GM19238 (cell line): ENCODE measurements at regions not wholly inside any gene's neighbourhood (a gene's known extent, or its start where the extent isn't known, plus 50 kb on each side); places are given as distances from the start of the nearest gene placed in this dataset.
"Not testable (repeated sequence)": the region's sequence is repeated elsewhere in the genome, so short reads cannot be mapped to it uniquely, and the experiment has no call there.

Source experiments
- DNase-seq: peaks from one replicate; pipeline ENCODE4 v3.0.0; 2011; ENCODE audit warnings: low spot score; ENCODE audit not compliant: insufficient read length

DNA sequence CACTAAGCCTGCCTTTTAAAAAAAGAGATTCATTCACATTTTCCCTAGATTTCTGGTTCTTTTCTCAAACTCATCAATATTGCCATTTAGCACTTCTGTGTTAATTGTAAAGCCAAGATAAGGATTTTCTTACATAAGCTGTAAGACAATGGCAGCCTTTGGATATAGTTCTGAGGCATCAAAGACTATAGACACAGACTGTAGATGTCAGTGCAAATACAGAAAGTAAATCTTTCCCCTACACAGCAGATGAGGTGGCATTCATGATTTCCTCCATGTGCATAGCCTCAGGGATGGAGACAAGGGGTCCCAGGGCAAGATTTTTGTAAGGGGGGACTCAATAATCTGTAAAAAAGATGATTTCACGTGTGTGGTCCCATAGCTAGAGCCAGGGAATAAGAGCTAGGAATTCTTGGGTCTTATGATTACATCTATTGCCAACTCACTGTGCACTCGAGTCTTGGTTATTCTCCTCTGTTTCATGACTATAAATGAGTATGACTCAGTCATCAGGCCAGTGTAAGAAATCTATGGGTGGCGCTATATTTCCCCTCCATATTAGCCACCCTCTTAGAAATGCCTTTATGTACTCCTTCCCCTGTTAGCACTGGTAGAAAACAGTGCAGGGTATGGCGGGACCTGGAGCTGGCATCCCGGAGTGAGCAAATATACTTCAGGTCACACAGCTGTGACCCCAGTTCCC is 207.5 kb downstream of the EXOC5 start:
- DNase-seq: no peak

DNA sequence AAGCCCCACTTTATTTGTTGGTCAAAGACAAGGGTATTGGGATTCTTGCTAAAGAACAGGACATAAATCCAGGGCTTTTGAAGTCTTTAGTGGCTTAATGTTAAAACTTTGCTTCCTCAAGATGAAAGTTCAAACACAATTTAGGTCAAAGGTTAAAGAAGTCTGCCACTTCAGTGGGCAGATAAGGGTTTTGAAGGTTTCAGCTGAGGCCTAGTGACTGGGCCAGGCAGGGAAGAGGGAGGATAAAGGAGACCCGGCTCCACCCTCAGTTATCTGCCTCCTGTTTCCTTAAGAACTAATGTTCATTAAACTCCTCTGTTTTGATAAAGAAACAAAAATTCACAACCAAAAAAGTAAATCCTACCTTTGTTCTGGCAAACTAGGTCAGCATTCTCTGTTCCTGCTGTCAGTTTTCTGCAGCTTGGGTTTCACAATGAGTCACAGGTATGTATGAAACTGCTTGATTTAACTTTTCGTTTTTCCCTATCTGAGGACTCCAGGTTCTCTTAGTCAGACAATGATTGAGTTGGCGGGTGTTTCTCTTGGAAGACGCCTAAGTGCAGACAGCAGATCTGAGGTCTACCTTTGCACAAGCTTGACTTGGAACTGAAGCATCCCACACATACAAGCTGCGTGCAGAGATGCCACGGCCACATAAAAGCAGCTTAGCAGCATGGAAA is 208.3 kb downstream of the EXOC5 start:
- DNase-seq: peak; percentile 38

DNA sequence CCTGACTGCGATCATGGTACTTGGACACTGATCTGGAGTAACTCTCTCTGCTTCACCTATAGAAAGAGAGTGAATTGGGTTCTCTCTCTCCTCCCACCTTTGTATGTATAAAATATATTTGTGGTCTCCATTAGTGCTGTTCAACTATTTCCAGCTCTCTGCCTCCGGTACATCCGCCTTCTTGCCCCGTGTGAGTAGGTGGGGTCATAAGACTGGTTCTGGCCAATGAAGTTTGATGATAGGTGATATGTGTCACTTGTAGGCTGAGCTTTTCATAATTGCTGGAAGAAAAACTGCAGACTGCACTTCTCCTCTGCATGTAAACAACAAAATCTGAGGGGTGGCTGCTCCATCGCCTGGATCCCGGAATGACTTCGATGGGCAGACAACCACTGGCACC is 210.4 kb downstream of the EXOC5 start:
- DNase-seq: no peak

DNA sequence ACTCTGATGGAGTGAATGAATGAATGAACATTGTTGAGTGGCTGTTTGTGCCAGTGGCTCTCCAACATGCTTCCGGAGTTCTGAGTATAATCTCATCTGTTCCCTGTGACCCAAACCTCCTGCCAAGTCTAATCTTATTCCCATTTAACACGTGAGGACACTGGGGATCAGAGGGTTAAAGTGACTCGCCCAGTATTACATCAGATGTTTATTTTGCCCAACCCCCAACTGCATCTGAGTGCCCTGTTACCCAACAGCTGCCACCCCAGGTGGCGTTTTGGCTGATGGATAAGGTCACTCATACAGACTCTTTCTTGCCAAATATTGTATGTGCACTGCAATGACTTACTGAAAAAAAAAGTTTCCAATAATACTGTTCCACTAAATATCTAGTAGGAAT is 210.9 kb downstream of the EXOC5 start:
- DNase-seq: no peak

DNA sequence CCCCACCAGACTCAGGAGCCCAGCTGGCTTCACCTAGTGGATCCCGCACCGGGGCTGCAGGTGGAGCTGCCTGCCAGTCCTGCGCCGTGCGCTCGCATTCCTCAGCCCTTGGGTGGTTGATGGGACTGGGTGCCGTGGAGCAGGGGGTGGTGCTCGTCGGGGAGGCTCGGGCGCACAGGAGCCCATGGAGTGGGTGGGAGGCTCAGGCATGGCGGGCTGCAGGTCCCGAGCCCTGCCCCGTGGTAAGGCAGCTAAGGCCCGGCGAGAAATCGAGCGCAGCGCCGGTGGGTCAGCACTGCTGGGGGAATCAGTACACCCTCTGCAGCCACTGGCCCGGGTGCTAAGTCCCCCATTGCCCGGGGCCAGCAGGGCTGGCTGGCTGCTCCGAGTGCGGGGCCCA is 212.2 kb downstream of the EXOC5 start:
- DNase-seq: not testable (repeated sequence)

DNA sequence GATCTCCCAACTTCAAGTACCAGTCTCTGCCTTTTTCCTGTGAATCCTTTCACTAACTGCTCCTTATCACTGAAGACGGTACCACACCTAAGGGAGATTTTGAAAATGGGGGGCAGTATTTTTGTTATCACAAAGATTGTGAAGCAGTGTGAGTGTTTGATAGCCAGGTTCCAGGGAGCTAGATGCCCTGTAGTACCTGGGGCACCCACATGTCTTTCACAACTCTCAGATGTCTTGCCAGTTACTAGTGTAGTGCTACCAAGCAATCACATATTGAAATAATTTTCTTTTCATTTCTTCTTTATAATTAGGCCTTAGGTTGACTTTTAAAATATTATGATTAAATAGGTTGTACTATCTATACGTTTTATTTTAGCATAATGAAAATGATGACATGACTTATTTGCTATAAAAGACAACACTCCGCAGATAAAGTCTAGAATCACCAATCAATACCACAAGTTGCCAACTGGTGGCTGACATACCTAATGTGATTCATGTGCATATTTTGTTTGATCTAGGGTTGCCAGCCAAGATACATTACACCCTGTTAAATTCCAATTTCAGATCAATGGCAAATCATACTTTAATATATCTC is 215.9 kb downstream of the EXOC5 start:
- DNase-seq: no peak

DNA sequence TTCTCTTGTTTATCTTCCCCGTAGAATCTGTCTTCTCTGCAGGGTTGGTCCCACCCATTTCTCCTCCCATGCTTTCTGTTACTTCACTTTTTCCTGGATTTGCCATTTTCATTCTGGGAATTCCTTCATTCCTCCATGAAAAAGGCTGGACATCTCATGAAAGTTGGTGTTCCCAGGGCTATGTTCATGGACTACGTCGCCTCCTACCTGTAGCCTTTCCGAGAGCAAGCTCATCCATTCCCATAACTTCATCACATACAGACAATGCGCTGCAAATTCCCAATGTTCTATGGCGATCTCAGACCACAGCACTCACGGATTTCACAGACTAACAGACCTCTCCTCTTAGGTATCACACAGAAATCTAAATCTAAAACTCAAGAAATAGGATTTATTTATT is 217.1 kb downstream of the EXOC5 start:
- DNase-seq: no peak

DNA sequence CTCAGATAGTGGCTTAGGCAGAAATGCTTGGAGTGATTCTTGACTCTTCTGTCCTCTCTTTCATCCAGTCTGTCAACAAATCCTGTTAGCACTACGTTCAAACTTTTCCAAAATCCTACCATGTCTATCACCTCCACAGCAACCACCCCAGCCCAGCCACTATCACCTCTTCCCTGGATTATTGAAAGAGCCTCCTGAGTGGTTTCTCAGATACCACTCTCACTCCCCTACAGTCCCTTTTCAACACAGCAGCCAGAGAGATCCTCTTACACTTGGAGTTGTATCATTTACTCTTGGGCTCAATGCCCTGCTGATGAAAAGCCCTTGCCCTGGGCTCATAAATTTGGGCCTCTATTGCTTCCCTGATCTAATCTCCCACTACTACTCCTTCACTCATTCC is 218.9 kb downstream of the EXOC5 start:
- DNase-seq: no peak

DNA sequence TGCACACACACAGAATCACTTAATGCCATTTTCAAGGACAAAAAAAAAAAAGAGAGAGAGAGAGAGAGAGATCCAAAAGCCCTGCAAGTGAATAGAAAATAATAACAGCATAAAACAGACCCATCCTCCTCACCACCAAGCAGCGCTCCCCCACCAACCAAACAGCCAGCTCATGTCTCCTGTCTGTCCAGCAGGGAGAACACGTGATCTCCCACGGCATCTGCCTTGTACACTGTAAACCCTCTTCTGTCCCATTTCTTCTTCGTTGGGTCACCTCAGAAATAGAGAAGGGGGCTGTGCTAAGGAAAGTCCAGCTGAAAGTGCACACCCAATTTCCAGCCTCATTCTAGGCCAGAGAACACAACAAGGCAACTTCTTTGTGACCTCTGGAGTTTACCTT is 222.5 kb downstream of the EXOC5 start:
- no peak for DNase-seq

DNA sequence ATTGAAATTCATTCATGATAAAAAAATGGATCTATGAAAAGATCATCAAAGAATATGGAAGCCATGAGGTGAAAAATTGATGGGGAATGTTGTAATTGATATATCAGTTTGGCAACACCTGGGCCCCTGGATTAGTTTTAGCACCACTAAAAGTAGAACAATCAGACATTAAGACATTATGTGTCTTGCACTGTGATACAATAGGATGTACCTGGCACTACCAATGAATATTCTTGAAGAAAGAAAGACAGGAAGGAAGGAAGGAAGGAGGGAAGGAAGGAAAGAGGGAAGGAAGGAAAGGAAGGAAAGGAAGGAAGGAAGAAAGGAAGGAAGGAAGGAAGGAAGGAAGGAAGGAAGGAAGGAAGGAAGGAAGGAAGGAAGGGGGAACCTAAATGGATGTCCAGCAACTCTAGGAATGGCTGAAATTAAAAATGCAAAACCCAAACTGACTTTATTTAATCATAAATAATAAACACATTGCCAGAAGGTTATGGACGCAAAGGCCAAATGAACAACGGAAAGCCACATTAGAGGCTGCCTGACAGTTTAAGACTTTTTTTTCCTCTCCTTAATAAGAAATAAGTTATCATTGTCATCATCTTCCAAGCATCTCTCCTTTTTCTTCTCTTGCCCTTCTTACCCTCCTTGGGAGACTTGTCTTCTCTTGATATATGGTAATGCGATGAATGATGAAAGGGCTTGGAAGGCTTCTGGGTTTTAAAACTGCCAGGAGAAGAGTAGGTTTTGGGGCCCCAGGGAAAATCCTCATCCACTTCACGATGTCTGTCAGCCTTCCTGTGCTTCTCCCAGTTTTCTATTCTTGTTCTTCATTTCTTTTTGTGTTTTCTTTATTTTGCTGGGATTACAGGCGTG is 224.4 kb downstream of the EXOC5 start:
- not testable (repeated sequence) for DNase-seq

DNA sequence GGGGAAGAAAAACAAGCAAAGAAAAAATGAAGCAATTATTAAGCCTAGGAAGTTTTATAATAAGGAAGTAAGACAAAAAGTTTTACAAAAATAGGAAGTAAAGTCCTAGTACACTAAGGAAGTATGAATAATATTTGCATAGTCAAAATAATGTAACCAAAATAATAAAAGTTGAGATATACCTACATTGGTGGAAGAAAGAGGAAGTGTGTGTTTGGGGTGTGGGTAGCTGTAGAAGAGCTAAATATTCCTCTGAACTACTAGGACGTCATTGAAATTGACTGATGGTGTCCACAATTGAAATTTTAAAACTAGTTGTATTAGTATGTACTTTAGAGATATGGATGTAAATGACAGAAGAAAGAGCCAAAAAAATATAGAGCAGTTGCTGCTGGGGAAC is 228.4 kb upstream of the OTX2 start:
- no peak for DNase-seq

DNA sequence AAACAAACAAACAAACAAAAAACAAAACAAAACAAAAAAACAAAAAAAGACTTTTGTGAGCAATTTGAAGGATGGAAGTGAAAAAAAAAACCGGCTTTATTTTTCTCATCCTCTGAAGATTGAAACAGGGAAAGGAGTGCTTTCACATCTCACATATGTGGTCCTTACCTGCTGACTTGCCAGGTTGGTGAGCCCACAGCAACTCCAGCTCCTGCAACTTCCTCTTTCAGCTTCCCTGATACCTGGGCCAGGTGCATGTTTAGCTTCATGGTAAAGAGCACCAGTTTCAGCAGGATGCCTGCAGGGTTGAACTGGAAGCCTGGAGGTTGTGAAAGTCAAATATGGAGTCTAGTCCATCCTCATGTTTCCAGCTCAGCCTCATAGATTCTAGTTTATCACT is 221.2 kb upstream of the OTX2 start:
- no peak for DNase-seq

DNA sequence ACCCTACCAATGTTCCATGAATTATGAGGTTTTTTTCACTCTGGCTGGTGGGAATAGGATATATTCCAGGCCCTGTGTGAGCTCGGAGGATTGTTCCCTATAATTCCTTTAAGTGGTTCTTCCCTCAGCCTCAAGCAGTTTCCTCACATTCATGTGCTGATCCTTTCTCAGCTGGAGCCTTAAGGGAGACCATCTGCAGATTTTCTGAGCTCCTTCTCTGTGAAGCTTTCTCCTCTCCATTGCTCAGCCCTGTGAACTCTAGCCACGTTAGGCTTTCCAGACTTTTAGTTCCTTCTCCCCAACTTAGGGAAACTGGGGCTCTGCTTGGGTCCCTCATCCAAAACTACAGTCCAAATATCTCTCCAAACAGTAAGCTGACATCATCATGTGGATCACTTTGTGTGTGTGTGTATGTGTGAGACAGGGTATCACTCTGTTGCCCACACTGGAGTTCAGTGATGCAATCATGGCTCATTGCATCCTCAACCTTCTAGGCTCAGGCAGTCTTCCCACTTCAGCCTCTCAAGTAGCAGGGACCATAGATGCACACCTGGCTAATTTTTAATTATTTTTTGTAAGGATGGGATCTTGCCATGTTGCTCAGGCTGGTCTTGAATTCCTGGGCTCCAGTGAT is 219.5 kb upstream of the OTX2 start:
- DNase-seq: no peak

DNA sequence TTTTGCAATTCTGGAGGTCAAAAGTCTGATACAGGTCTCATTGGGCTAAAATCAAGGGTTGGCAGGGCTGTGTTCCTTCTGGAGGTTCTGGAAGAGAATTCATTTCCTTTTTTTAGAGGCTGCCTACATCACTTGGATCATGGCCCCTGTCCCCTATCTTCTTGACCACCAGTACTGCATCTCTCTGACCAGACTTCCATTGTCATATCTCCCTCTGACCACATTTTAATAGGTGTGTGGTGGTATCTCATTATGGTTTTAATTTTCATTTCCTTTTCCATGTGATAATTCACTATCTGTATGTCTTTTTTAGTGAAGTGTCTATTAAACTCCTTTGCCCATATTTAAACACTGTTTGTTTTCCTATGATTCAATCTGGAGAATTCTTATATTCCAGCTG is 215.2 kb upstream of the OTX2 start:
- no peak for DNase-seq

DNA sequence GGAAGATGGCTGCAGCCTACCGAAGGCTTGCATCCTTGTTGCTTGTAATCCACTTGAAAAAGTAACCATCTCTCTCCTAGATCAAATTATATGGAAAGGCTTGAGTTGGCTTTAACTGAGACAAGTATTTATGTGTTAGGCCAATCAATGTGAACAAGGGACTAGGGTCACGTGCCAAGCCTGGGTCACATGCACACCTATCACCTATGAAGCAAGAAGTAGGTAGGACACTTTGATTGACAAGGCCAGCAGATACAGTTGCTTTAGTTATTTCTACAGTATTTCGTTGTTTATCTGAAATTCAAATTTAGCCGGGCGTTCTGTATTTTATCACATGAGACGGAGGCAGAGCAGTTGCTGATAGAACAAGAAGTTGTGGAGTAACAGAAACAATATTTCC is 212.3 kb upstream of the OTX2 start:
- DNase-seq: no peak

DNA sequence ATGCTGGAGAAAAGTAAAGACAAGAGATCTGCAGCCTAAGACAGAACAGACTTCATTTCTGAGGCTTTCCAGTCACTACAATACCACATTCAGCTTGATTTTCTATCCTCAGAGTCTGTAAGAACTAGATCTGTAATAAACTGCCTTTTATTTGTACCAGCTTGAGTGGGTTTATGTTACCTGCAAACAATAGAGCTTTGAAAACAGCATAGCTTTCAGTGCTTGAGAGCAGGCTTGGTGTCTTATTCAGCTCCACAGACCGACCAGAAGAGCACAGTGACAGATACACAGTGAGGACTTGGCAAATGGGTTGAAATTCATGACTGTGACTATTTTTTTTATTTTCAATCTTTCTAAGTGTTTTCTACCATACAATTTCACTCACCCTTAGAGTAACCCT is 207.8 kb upstream of the OTX2 start:
- no peak for DNase-seq

DNA sequence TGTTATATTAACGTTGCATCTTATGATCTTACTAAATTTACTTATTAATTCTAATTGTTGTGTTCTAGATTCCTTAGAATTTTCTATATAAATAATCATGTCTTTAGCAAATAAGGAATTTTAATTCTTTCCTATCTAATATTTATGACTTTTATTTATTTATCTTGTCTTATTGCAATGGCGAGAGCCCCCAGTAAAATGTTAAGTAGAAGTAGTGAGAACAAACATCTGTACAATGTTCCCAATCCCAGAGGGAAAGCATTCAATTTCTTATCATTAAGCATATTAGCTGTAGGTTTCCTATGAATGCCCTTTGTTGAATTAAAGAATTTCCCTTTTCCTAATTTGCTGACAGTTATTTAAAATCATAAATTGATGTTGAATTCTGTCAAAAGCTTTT is 203.7 kb upstream of the OTX2 start:
- DNase-seq: no peak

DNA sequence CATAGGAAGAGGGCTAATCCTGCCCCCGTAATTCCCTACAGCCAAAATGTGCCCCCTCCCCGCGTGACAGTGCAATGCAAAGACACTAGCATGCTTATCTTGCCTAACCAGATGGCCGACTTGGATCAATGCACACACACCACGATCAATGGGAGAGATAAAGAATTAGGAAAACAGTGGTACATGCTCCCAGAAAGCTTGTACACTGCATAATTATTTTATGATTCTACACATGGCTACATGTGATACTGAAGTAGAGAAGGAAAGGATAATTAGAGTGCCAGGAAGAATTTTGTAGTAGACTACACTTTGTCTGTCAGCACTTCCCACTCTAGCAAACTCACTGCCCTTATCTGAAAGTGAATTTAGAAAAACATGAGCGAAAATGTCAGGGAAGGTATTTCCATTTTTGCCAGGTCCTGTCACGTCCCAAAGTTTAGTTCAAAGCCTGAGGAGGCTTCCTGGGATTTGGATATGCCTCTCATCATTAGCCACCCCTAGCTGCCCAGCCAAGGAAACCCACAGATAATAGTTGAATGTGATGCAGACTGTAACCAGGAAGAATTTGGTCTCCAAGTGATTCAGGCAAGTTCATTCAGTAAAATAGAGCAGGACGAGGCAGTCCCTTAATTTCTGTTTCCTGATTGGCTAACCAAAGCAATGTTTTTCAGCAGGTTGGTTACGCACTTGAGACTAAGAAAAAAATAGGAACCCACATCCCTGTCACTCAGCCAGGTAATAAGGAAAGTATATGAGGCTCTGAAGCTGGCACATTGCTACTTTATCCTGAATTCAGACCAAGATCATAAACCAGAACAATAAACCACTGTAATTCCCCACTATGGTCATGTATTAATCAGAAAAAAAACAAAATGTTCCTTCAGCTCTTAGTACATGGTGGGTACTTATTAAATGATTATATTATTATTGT is 199.6 kb upstream of the OTX2 start:
- DNase-seq: no peak

DNA sequence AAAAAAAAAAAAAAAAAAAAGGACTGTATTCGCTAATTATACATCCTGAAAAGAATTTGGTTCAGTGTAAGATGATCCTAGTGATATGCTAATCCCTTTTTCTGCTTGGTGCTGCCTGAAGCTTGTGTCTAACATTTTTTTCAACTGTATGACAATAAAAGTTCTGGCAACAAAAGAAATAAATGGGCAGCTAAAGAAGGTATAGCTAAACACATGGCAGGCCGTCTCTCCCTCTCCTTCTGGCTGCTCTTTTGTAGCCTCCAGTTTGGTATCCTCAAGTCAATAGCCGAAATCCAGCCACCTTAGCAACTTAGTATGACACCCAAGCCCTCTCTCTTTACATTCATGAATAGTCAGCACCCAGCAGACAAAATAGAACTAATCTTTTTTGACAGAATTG is 198.3 kb upstream of the OTX2 start:
- DNase-seq: no peak

DNA sequence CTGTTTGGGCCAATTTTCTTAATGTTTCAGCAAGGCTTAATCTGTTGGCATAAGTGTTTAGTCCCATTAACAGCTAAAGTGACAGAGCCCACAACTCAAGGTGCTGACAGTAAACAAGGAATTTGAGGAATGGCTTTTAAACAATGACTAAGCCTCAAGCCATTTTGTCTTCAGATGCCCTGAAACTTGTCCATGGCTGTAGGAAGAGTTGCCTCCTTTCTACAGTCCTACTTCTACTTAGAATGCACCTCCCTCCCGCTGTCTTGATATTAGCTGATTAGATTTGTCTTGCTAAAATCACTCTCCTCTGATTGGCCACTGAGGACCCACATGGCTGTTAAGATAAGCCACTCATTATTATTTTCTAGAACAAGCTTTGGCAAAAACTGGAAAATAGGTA is 188.4 kb upstream of the OTX2 start:
- DNase-seq: no peak
